H9 (cell line): ENCODE measurements at regions not wholly inside any gene's neighbourhood (a gene's known extent, or its start where the extent isn't known, plus 50 kb on each side); places are given as distances from the start of the nearest gene placed in this dataset.

Experiments used
- DNase-seq: peaks from one replicate; pipeline ENCODE4 v3.0.0-alpha.2; 2017
- H2AFZ ChIP-seq: one replicate; pipeline ENCODE4 v1.6.1; 2013; ENCODE audit warnings: mild to moderate bottlenecking, low read length, control low read depth, moderate library complexity
- H2AK5ac ChIP-seq: 2 replicates; pipeline ENCODE4 v1.6.1; 2013; ENCODE audit warnings: low read length, control low read depth, mixed read lengths; ENCODE audit not compliant: insufficient read length
- H2BK120ac ChIP-seq: one replicate; pipeline ENCODE4 v1.6.1; 2013; ENCODE audit warnings: low read depth, mild to moderate bottlenecking, low read length, control low read depth, inconsistent platforms; ENCODE audit not compliant: poor library complexity, severe bottlenecking
- H2BK12ac ChIP-seq: 2 replicates; pipeline ENCODE4 v1.6.1; 2013; ENCODE audit warnings: low read length, control low read depth, mixed read lengths, low read depth; ENCODE audit not compliant: insufficient read length
- H2BK15ac ChIP-seq: 2 replicates; pipeline ENCODE4 v1.6.1; 2013; ENCODE audit warnings: low read depth, low read length, control low read depth
- H2BK20ac ChIP-seq: one replicate; pipeline ENCODE4 v1.6.1; 2013; ENCODE audit warnings: low read depth, mild to moderate bottlenecking, low read length, control low read depth, inconsistent platforms; ENCODE audit not compliant: poor library complexity, severe bottlenecking
- H2BK5ac ChIP-seq: 2 replicates; pipeline ENCODE4 v1.6.1; 2013; ENCODE audit warnings: low read length, control low read depth, mixed read lengths; ENCODE audit not compliant: insufficient read length
- H3K14ac ChIP-seq: 2 replicates; pipeline ENCODE4 v1.6.1; 2013; ENCODE audit warnings: low read length, control low read depth; ENCODE audit not compliant: insufficient read depth
- H3K18ac ChIP-seq: 2 replicates; pipeline ENCODE4 v1.6.1; 2013; ENCODE audit warnings: low read depth, mild to moderate bottlenecking, mixed read lengths, low read length, control low read depth; ENCODE audit not compliant: insufficient read length
- H3K23ac ChIP-seq: 2 replicates; pipeline ENCODE4 v1.6.1; 2013; ENCODE audit warnings: low read length, control low read depth, mixed read lengths, low read depth; ENCODE audit not compliant: insufficient read length
- H3K23me2 ChIP-seq: 2 replicates; pipeline ENCODE4 v1.6.1; 2013; ENCODE audit warnings: low read depth, mild to moderate bottlenecking, mixed read lengths, low read length, control low read depth; ENCODE audit not compliant: insufficient read length, poor library complexity, severe bottlenecking
- H3K27ac ChIP-seq: 2 replicates; pipeline ENCODE4 v1.5.1; 2013; ENCODE audit warnings: low read length, control low read depth, mixed read lengths, low read depth; ENCODE audit not compliant: insufficient read length
- H3K27me3 ChIP-seq: 2 replicates; pipeline ENCODE4 v1.6.1; 2013; ENCODE audit warnings: low read length, control low read depth, inconsistent platforms; ENCODE audit not compliant: insufficient read depth
- H3K4ac ChIP-seq: 2 replicates; pipeline ENCODE4 v1.6.1; 2013; ENCODE audit warnings: low read depth, mild to moderate bottlenecking, control low read depth, inconsistent platforms, low read length, moderate library complexity
- H3K4me1 ChIP-seq: 2 replicates; pipeline ENCODE4 v1.6.1; 2013; ENCODE audit warnings: low read length, control low read depth, inconsistent platforms; ENCODE audit not compliant: insufficient read depth
- H3K4me2 ChIP-seq: 2 replicates; pipeline ENCODE4 v1.6.1; 2013; ENCODE audit warnings: low read length, control low read depth, mixed read lengths; ENCODE audit not compliant: insufficient read length, insufficient read depth
- H3K56ac ChIP-seq: 2 replicates; pipeline ENCODE4 v1.6.1; 2013; ENCODE audit warnings: low read depth, mild to moderate bottlenecking, mixed read lengths, low read length, control low read depth; ENCODE audit not compliant: insufficient read length
- H3K79me1 ChIP-seq: 2 replicates; pipeline ENCODE4 v1.6.1; 2013; ENCODE audit warnings: low read depth, mild to moderate bottlenecking, moderate library complexity, low read length, control low read depth, inconsistent platforms; ENCODE audit not compliant: insufficient read depth, poor library complexity, severe bottlenecking
- H3K79me2 ChIP-seq: 2 replicates; pipeline ENCODE4 v1.6.1; 2013; ENCODE audit warnings: low read length, control low read depth, inconsistent platforms; ENCODE audit not compliant: insufficient read depth
- H3K9ac ChIP-seq: 2 replicates; pipeline ENCODE4 v1.6.1; 2013; ENCODE audit warnings: low read length, control low read depth, mixed read lengths; ENCODE audit not compliant: insufficient read length; ENCODE audit errors: extremely low read depth
- H3K9me3 ChIP-seq: one replicate; pipeline ENCODE4 v1.6.1; 2013; ENCODE audit warnings: low read depth, low read length, inconsistent platforms; ENCODE audit not compliant: control insufficient read depth
- H3T11ph ChIP-seq: one replicate; pipeline ENCODE4 v1.6.1; 2013; ENCODE audit warnings: mild to moderate bottlenecking, low read length, control low read depth, inconsistent platforms
- H4K20me1 ChIP-seq: one replicate; pipeline ENCODE4 v1.6.1; 2013; ENCODE audit not compliant: control insufficient read depth, insufficient read length, insufficient read depth
- H4K5ac ChIP-seq: 2 replicates; pipeline ENCODE4 v1.6.1; 2013; ENCODE audit warnings: low read depth, mild to moderate bottlenecking, mixed read lengths, low read length, control low read depth; ENCODE audit not compliant: insufficient read length
- H4K8ac ChIP-seq: replicated peaks from 2 replicates; pipeline ENCODE4 v1.6.1; 2013; ENCODE audit warnings: low read length, control low read depth, mixed read lengths, low read depth; ENCODE audit not compliant: insufficient read length
- H4K91ac ChIP-seq: 2 replicates; pipeline ENCODE4 v1.6.1; 2013; ENCODE audit warnings: low read depth, mild to moderate bottlenecking, moderate library complexity, mixed read lengths, low read length, control low read depth; ENCODE audit not compliant: insufficient read length
- H3K27ac Mint-ChIP-seq, 3 experiments: 2 replicates in 2 of 3; 3 replicates in 1 of 3; pipeline ENCODE4 v1.8.0; 2020 to 2021; ENCODE audit warnings: mixed read lengths in 3 of 3, mild to moderate bottlenecking in 1 of 3, moderate library complexity in 1 of 3
- H3K27me3 Mint-ChIP-seq: 2 replicates; pipeline ENCODE4 v1.8.0; 2021; ENCODE audit warnings: low read depth, mild to moderate bottlenecking, moderate library complexity, mixed read lengths
- H3K36me3 Mint-ChIP-seq, 3 experiments: 2 replicates in 2 of 3; 3 replicates in 1 of 3; pipeline ENCODE4 v1.8.0; 2020 to 2021; ENCODE audit warnings: low read depth in 3 of 3, mixed read lengths in 3 of 3; ENCODE audit not compliant: insufficient read depth in 1 of 3
- H3K4me1 Mint-ChIP-seq, 2 experiments: 2 replicates each; pipeline ENCODE4 v1.8.0; 2020; ENCODE audit warnings: mixed read lengths in 2 of 2
- H3K4me3 Mint-ChIP-seq, 2 experiments: 2 replicates in 1 of 2; 3 replicates in 1 of 2; pipeline ENCODE4 v1.8.0; 2020 to 2021; ENCODE audit warnings: mild to moderate bottlenecking in 2 of 2, mixed read lengths in 2 of 2, moderate library complexity in 1 of 2
- H3K9me3 Mint-ChIP-seq, 2 experiments: 2 replicates in 1 of 2; 3 replicates in 1 of 2; pipeline ENCODE4 v1.8.0; 2020; ENCODE audit warnings: mild to moderate bottlenecking in 2 of 2, mixed read lengths in 2 of 2, moderate library complexity in 1 of 2
- CTCF ChIP-seq: fragments of 200-600 bp; sonication (generic); conservative IDR thresholded peaks from 3 replicates; pipeline ENCODE4 v1.8.0; 2021; ENCODE audit warnings: antibody characterized with exemption, mild to moderate bottlenecking
- WGBS: extraction: QIAGEN DNeasy Blood & Tissue Kit; methylation state at CpG from one replicate; pipeline ENCODE4 v1.1.7; 2013; ENCODE audit warnings: missing lambda C conversion rate, low lambda C conversion rate, mixed read lengths; ENCODE audit not compliant: insufficient read length; ENCODE audit errors: extremely low coverage; 5-methylcytosine and 5-hydroxymethylcytosine counted together

- H2AK5ac ChIP-seq, result no peak overlapping the region
- TF ChIP-seq CTCF, result no peak
- WGBS, result no CpG with 5 or more reads among the region's 2 CpGs
These were observed 149.2 kb downstream of the EVA1A start for GRCh38 chr2:75411574-75411973.

More at GRCh38 chr2:75411574-75411973, 149.2 kb downstream of the EVA1A start:
- Histone ChIP-seq H3K23me2 (no peaks in the 10 kb centered on the region), H2AFZ (no peak overlapping the region), H2BK20ac (no peak overlapping the region), H3K27ac (no peak overlapping the region), H3K23ac (no peak overlapping the region), H4K5ac (no peak overlapping the region), H3K14ac (no peak overlapping the region), H3K79me1 (no peaks in the 10 kb centered on the region), H4K20me1 (no peaks in the 10 kb centered on the region), H2BK15ac (no peak overlapping the region), H2BK120ac (no peak overlapping the region), H4K91ac (no peak overlapping the region), H3K18ac (no peak overlapping the region), H3K79me2 (no peaks in the 10 kb centered on the region), H2BK12ac (no peak overlapping the region), H4K8ac (no peak overlapping the region), H3K56ac (no peak overlapping the region), H3K4ac (no peak overlapping the region), H3K27me3 (no peaks in the 10 kb centered on the region), H3K9me3 (no peaks in the 10 kb centered on the region), H3T11ph (no peak overlapping the region), H3K9ac (no peak overlapping the region), H2BK5ac (no peak overlapping the region), H3K4me1 (no peaks in the 10 kb centered on the region), H3K4me2 (no peak overlapping the region)
- H3K27me3 Mint-ChIP-seq, result no peaks in the 10 kb centered on the region
- H3K9me3 Mint-ChIP-seq, result peaks cover 3 to 11% of the 10 kb centered on the region in 2 experiments; a peak in 4 of 5 replicates
- H3K27ac Mint-ChIP-seq, result no peak overlapping the region
- DNase-seq, result no peak
- peaks cover 3 to 4% of the 10 kb centered on the region in 2 experiments for H3K4me1 Mint-ChIP-seq
- no peak overlapping the region for H3K4me3 Mint-ChIP-seq
- peaks cover 0 to 10% (median 4%) of the 10 kb centered on the region in 3 experiments; a peak in 2 of 7 replicates for H3K36me3 Mint-ChIP-seq
